ENCODE measurements at regions not wholly inside any gene's neighbourhood (a gene's known extent, or its start where the extent isn't known, plus 50 kb on each side); places are given as distances from the start of the nearest gene placed in this dataset.

GRCh38 chr6:151166180-151166579 lies 73.6 kb upstream of the AKAP12 start:
- TF ChIP-seq CTCF (IDR thresholded peaks at IDR 0.05; ENCODE audit: low read depth, low read length) (no peak), POLR2A (IDR thresholded peaks at IDR 0.05; ENCODE audit: extremely low read depth, insufficient read length) (no peak), MAX (IDR thresholded peaks at IDR 0.05; ENCODE audit: low read depth, low read length) (no peak)
